Activated CD4-positive, CD25-positive, alpha-beta regulatory T cell (primary cell): ENCODE measurements at regions not wholly inside any gene's neighbourhood (a gene's known extent, or its start where the extent isn't known, plus 50 kb on each side); places are given as distances from the start of the nearest gene placed in this dataset.

Source experiments
- DNase-seq, 4 experiments: peaks; one replicate each; lab custom pipeline; 2025; lab: John Stamatoyannopoulos, UW

DNA sequence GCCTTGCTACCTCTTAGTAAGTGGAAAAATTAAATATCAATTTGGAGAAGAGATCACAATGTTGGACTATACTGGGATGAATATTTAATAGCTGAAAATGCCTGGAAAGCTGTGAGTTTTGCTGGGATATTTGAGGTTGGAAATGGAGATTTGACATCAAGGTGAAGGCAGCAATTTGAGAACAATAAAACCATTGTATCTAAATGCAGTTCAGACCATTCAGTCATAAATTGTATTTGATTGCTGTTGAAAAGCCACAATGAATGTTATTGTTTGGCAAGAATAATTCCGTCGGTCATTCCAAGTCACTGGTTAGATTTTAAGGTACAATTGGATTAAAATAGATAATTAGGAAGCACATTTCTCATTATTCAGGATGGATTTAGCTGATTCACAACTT, 325.6 kb downstream of the HRH4 start:
- no peak for DNase-seq

- no peak for DNase-seq
These were observed 329.9 kb downstream of the HRH4 start for GRCh38 chr18:24790347-24790746.

DNA sequence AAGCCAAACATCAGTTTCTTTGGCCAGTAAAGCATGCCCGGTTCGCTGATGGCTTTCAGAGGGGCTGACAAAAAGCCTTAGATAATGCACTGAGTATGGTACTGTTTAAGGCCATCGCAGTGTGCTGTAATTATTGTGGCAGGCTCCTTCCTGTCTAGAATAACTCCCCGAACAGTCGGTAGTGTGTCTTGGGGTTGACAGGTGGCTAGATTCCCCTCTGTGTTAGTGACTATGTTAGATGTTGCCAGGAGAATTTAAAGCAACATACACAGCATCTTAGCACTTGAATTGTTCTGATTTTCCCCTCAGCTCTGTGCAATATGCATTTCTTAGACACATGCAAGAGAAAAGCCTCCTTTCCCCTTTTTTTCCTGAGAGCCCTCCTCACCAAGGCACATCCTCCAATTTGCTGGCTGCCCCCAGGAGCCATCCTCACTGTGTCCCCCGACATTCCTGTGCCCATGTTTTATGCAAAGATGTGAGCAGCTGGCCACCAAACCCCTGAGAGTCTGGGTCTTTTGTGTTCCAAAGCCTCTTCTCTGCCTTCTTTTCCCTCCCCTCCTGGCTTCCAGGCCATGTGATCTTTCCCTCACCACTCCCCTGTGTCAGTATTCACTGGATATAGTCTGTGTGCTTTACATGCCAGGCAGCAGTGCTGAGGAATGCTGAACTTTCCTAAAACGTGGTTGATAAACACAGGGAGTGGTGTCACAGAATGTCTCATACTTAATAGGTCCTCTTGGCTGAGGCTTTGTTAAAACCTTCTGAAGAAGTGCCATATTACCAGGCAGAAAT, 331.5 kb downstream of the HRH4 start:
- DNase-seq: no peak

GRCh38 chr18:24793742-24794141, 333.3 kb downstream of the HRH4 start:
- DNase-seq: no peak

DNA sequence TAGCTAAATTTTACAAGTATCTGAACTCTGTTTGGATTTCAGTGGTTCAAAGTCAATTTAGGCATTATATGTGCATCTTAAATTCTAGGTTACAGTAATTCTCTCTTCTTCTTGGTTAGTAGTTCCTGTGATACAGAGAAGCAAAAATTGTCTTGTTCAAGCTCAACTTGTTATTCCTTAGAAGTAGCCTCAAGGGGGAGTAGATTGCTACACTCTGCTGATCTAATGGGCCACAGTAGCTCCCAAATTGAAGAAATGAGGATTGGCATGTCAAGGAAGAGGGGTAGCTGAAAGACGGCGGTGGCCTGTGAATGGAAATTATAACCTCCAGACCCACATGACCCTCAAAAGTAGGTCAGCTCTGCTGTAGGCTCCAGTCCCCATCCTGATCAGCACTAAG, 334.7 kb downstream of the HRH4 start:
- no peak for DNase-seq

- DNase-seq: no peak
These were observed 337.5 kb downstream of the HRH4 start for GRCh38 chr18:24797981-24798380.

GRCh38 chr18:24799176-24799575, 338.7 kb downstream of the HRH4 start:
- no peak for DNase-seq

GRCh38 chr18:24799720-24800119, 339.3 kb downstream of the HRH4 start:
- no peak for DNase-seq

- no peak for DNase-seq
These were observed 340.6 kb downstream of the HRH4 start for GRCh38 chr18:24801001-24801400.

- no peak for DNase-seq
These were observed 342.0 kb downstream of the HRH4 start for GRCh38 chr18:24802456-24802855.

GRCh38 chr18:24805156-24805555, 344.7 kb downstream of the HRH4 start:
- no peak for DNase-seq

- DNase-seq: no peak
These were observed 348.9 kb downstream of the HRH4 start for GRCh38 chr18:24809173-24809950.

DNA sequence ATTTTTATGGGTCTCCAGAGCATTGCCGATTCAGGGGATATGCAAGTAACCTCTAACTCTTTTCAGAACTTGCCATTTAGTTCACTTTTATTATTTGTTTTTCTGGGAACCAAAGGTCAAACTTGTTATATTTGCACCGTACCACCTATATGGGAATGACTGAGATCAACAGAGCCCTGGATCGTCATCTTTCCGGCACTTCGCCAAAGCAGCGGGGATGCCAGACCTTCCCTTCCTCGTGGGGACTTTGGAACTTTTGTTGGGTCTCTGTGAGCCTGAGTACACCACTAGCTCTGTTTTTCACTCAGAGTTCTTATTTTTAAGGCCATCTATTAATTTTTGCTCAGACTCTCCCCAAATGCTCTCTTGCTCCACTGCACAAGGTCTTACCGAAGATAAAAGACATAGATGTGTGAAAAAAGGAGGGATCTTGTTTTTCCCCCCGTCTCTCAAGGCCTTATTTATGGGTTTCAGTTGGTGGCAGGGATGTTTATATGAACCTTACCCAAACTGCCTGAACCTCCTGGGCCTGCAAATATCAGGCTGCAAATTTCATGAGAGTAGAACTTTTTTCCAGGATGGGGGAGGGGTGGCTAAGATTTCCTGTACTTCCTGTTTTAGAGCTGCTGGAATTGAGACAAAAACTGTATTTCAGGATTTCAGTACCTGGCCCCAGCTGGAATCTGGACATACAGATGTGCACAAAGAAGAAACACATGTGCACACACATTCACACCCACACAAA, 350.3 kb downstream of the HRH4 start:
- no peak for DNase-seq

DNA sequence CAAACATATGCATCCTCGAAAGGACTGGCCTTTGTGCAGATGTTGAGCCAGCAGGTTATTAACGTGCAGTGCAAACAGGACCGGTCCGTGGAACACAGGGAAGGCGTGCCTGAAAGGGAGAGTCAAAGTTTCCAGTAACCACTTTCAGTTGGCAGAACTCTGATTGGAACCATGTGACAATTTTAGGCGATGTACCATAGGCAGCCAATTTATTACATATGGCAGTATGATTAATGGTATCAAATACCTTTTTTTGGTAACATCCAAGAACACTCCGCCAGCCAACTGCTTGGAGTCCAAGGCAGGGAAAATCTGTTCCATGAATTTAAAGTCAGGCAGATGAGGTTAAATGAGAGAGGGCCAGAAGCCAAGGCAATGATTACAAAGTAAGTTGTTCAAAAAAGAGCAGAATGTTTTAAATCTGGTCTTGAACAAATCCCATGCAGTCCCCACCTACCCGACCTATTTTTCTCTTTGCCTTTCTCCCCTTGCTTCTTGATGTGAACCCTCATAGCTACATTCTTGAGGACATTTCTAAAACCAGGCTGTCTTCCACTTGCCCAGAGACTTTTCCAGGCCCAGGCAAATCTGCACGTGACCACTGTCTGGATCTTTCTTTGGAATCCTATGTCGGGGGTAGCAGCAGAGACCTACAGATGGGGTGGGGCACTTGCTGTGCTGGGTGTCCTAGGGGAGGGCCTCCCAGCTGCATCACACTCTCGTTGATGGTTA, 351.7 kb downstream of the HRH4 start:
- no peak for DNase-seq

GRCh38 chr18:24814521-24814920, 354.1 kb downstream of the HRH4 start:
- no peak for DNase-seq

- DNase-seq: no peak
These were observed 356.7 kb downstream of the HRH4 start for GRCh38 chr18:24817150-24817549.

DNA sequence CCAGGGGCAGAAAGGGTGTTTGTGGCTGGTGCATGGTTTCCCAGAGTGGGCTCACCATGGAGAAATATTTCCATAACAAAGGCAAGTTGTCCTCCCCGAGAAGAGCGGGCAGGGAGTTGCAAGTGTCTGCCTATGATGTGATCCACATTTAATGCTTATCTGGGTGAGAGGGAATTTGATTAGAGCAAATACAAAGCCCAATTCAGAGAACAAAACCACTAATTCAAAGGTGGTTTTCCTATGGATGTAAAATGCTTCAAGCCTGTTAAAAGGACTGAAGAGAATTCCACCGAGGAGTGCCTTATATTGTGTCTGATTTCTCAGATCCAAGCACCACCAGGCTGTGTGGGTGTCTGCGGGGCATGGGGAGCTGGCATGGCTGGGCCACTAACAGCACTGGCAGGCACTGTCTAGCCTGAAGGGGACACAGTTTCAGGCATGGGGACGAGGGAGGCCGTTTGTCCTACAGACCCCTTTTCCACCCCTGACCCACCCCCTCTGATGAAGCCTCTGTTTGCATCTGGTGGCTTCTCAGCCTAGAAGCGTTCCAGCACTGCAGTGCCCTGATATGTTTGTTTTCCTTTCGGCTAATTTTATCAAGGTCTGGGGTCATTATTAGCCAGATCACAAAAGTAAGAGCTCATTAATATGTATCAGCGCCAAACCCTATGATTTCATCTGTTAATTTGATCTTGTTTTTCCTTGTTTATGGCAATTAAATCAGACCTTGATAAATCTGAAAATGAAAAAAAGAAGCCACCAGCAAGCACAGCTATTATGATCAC, 357.3 kb downstream of the HRH4 start:
- no peak for DNase-seq

DNA sequence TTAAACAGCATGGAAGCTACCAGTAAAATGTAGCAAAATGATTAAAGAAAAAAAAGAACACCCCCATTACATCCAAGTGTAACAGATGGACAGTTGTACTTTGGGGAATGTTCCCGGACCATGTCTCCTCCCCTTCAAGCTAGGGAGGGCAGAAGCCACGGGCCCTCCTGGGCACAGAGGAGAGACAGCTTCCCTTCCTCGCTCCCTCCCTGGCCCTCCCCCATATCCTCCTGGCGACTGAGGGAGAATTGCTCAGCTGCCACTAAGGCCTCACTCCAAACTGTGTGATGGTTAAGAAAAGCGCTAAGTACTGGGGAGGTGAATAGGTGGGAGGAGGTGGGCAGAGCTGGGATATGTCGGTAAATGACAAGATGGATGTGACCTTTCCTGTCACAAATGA, 358.0 kb downstream of the HRH4 start:
- DNase-seq: no peak

- DNase-seq: no peak
These were observed 358.9 kb downstream of the HRH4 start for GRCh38 chr18:24819141-24819890.

DNA sequence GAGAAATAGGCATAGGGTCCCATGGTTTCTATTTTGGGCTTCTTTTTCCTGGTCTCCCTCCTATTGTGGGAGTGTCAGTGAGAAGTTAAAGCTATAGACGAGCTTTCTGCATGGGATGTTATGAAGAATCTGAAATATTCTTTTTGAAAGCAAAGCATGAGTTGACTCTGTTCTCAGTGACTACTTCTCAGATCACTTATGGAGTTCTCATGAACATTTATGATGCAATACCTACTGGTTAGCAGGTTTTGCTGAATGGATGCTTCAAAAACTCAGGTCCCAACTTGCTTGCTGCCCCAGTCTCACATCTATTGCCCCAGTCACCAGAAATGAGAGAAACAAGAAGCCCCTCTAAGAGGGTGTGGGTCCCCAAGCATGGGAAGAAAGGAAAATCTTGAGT, 365.0 kb downstream of the HRH4 start:
- DNase-seq: no peak

DNA sequence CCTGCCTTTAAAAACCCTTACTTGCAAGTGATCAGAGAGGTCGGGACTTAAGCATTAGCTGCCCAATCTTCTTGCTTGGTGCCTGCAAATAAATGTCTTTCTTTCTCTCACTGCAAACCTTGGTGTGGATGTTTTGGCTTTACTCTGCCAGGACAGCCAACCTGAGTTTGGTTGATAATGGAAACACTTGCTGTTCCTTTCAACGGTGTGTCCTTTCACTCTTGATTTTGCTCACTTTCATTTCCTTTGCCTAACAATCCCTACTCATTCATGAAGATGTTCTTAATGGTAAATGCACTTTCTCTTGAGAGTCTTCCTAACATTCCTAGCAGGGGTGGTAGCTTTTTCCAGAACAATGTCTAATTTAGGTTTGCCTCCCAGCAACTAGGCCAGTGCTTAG, 366.2 kb downstream of the HRH4 start:
- no peak for DNase-seq
